HG02884 (cell line): ENCODE measurements at regions not wholly inside any gene's neighbourhood (a gene's known extent, or its start where the extent isn't known, plus 50 kb on each side); places are given as distances from the start of the nearest gene placed in this dataset.

Source experiments
- ATAC-seq: cut with Tn5 transposase; IDR thresholded peaks from one replicate; pipeline ENCODE4 v1.9.1; 2021; ENCODE audit warnings: mild to moderate bottlenecking, moderate library complexity; ENCODE audit not compliant: unreplicated experiment

GRCh38 chr10:91694170-91694794, 61.4 kb upstream of the PPP1R3C start:
- ATAC-seq = no peak

DNA sequence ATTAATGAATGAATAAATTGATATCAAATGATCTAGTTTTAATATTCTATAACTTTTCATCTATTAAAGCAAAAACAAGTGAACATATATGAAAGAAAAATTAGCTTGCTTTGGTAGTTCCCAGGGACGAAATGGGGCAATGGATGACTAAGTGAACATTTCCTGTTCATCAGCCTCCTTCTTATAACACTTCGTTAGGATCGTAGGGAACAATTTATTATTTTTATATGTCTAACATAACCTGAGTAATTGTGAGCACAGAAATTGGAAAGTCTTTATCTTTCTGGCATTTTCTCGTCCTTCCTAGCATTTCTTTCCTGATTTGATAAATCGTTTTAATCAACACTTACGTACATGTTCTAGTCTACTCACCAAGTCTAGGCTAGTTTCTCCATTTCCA, 59.1 kb upstream of the PPP1R3C start:
- ATAC-seq = no peak

DNA sequence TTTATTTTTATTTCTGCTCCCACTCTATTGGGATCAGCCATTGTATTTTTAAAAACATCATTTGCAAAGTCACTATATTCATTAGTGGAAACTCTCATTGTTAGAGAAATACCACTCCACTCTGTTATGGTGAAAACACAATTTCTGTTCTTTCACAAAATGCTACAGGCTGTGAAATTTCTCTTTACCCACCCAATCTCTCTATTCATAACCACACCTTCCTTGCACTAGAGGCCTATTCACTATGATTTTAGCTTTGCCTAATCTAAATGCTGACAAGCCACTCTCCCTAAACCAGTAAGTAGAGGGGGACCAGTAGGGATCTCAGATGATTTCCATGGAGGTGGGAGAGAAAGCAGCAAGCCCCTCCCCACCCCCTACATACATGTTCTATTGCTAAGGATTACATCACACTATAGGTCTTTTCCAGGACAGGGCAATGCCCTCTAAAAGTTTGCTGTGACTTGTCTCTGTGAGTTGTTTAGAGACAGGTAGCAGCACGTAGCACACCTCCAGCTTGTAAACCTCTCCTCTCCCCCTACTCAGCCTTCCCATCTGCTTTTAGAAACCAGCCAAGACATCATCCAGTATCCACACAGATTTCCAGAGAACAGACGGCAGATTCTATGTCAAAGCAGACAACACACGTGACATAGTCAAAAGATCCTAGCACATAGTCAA, 58.3 kb upstream of the PPP1R3C start:
- no peak for ATAC-seq

DNA sequence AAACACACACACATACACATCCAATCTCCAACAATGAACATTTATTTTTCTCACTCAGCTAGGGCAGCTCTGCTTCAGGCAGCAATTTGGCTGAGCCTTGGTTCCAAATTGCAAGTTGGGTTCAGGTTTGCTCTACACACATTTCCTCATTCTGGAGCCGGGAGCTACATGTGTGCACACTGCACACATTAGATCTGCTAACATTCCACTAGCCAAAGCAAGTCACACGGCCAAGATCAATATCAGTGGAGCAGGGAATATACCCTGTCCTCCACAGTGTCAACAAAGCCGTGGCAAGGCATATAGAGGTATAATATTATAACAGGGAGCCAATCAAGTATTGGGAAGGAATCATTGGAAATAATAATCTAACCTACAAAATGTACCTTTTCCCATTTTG, 57.5 kb upstream of the PPP1R3C start:
- no peak for ATAC-seq

DNA sequence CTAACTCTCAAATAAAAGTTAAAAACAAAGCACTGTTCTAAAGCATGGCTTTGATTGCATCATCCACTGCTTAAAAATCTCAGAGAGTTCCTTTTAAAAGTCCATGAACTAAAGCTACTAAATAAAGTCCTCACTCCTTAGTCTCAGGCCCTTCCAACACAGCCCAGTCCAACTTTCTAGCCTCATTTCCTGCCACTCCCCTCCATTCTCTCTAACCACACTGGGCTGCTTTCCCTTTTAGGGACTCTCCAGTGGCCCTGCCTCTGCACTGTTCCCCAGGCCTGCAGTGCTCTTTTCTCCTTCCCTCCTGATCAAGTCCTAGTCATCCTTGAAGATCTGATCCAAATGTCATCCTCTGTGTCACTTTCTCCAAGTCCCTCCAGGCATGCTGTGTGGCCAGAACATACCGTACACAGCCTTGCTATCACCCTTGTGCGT, 56.9 kb upstream of the PPP1R3C start:
- no peak for ATAC-seq

DNA sequence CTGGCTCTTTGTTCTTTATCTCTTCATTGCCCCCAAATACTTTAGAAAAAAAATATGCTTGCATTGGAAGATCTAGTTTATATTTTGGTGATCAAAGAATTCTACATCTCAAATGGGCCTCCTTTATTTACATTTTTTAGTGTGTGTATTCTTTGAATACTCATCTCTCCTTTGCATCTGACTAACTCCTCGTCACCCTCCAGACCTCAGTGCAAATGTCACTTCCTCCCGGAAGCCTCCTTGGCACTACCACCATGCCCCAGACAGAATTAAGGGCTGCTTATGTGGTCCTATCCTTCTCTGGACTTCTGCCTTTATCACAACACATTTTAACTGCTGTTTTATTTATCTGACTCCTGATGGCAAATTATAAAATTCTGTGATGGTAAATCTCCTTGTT, 52.0 kb upstream of the PPP1R3C start:
- no peak for ATAC-seq

- no peak for ATAC-seq
Observed at GRCh38 chr10:91683975-91684374, 51.1 kb upstream of the PPP1R3C start.

GRCh38 chr10:91682912-91683311, 50.0 kb upstream of the PPP1R3C start:
- ATAC-seq = no peak
